Ascending aorta (tissue), 2 donors: ENCODE measurements at regions not wholly inside any gene's neighbourhood (a gene's known extent, or its start where the extent isn't known, plus 50 kb on each side); places are given as distances from the start of the nearest gene placed in this dataset.

Source experiments
- DNase-seq, 2 donors: peaks; one replicate each; pipeline ENCODE4 v3.0.0-alpha.2; 2019; ENCODE audit warnings: low spot score in 2 of 2
- H3K27ac ChIP-seq, 2 donors: fragments of 200-600 bp; sonication (generic); one replicate each; pipeline ENCODE4 v1.5.1; 2016 to 2017; ENCODE audit warnings: mild to moderate bottlenecking in 1 of 2
- H3K27me3 ChIP-seq: fragments of 200-600 bp; sonication (generic); one replicate; pipeline ENCODE4 v1.5.1; 2017
- H3K36me3 ChIP-seq, 2 donors: fragments of 200-600 bp; sonication (generic); one replicate each; pipeline ENCODE4 v1.5.1; 2016
- H3K4me1 ChIP-seq, 2 donors: fragments of 200-600 bp; sonication (generic); one replicate each; pipeline ENCODE4 v1.5.1; 2016 to 2017; ENCODE audit warnings: mild to moderate bottlenecking in 1 of 2
- H3K4me3 ChIP-seq, 2 donors: fragments of 200-600 bp; sonication (generic); one replicate each; pipeline ENCODE4 v1.5.1; 2016 to 2017; ENCODE audit warnings: mild to moderate bottlenecking in 1 of 2
- H3K9me3 ChIP-seq, 2 donors: fragments of 200-600 bp; sonication (generic); one replicate each; pipeline ENCODE4 v1.5.1; 2016
- CTCF ChIP-seq, 3 experiments: fragments of 200-600 bp in 2 of 3; fragments of 450-650 bp in 1 of 3; sonication (generic) in 2 of 3; IDR thresholded peaks; one replicate each; pipeline ENCODE4 v1.5.1; 2016 to 2019; ENCODE audit warnings: antibody characterized with exemption in 3 of 3, mild to moderate bottlenecking in 1 of 3, moderate library complexity in 1 of 3
- intact Hi-C: fragments of 100-400 bp; cut with DNase I; formaldehyde crosslinking; loops from one replicate; pipeline ENCODE4 v1.15.1; 2023

GRCh38 chr4:180455226-180455625, 1788.0 kb upstream of the TENM3 start:
- no peak for DNase-seq
- no peaks in the 10 kb centered on the region for H3K4me1 ChIP-seq
- no peaks in the 10 kb centered on the region for H3K36me3 ChIP-seq
- intact Hi-C loops = no loop called here
- H3K9me3 ChIP-seq = no peaks in the 10 kb centered on the region
- H3K4me3 ChIP-seq = no peak overlapping the region
- no peaks in the 10 kb centered on the region for H3K27me3 ChIP-seq
- TF ChIP-seq CTCF (IDR thresholded peaks at IDR 0.05) = no peak
- H3K27ac ChIP-seq = no peak overlapping the region

- no peak for TF ChIP-seq CTCF (IDR thresholded peaks at IDR 0.05)
- Histone ChIP-seq H3K36me3 (no peaks in the 10 kb centered on the region), H3K4me1 (no peaks in the 10 kb centered on the region), H3K4me3 (no peak overlapping the region), H3K9me3 (no peaks in the 10 kb centered on the region), H3K27me3 (no peaks in the 10 kb centered on the region), H3K27ac (no peak overlapping the region)
- no peak for DNase-seq
- intact Hi-C loops = no loop called here
These were observed 1786.3 kb upstream of the TENM3 start for GRCh38 chr4:180456928-180457327.

GRCh38 chr4:180462116-180462515, 1781.1 kb upstream of the TENM3 start:
- no peaks in the 10 kb centered on the region for H3K9me3 ChIP-seq
- DNase-seq = no peak
- no peaks in the 10 kb centered on the region for H3K27me3 ChIP-seq
- H3K27ac ChIP-seq = no peak overlapping the region
- no peak for TF ChIP-seq CTCF (IDR thresholded peaks at IDR 0.05)
- no peak overlapping the region for H3K4me3 ChIP-seq
- no peaks in the 10 kb centered on the region for H3K36me3 ChIP-seq
- intact Hi-C loops = no loop called here
- H3K4me1 ChIP-seq = no peaks in the 10 kb centered on the region

- Histone ChIP-seq H3K27me3 (no peaks in the 10 kb centered on the region), H3K9me3 (no peaks in the 10 kb centered on the region), H3K27ac (no peak overlapping the region), H3K4me1 (no peaks in the 10 kb centered on the region), H3K36me3 (no peaks in the 10 kb centered on the region), H3K4me3 (no peak overlapping the region)
- intact Hi-C loops = no loop called here
- TF ChIP-seq CTCF (IDR thresholded peaks at IDR 0.05) = no peak
- DNase-seq = no peak
These were observed 1777.8 kb upstream of the TENM3 start for GRCh38 chr4:180465364-180465763.

- H3K9me3 ChIP-seq = no peaks in the 10 kb centered on the region
- DNase-seq = no peak
- H3K27ac ChIP-seq = no peak overlapping the region
- no peaks in the 10 kb centered on the region for H3K4me1 ChIP-seq
- no peaks in the 10 kb centered on the region for H3K27me3 ChIP-seq
- intact Hi-C loops = no loop called here
- no peaks in the 10 kb centered on the region for H3K36me3 ChIP-seq
- no peak for TF ChIP-seq CTCF (IDR thresholded peaks at IDR 0.05)
- no peak overlapping the region for H3K4me3 ChIP-seq
These were observed 1760.2 kb upstream of the TENM3 start for GRCh38 chr4:180483036-180483435.

- DNase-seq = no peak
- no peak for TF ChIP-seq CTCF (IDR thresholded peaks at IDR 0.05)
- intact Hi-C loops = no loop called here
These were observed 1757.8 kb upstream of the TENM3 start for GRCh38 chr4:180485407-180485806.

More at GRCh38 chr4:180485407-180485806, 1757.8 kb upstream of the TENM3 start:
- Histone ChIP-seq H3K27me3 (no peaks in the 10 kb centered on the region), H3K4me3 (no peak overlapping the region), H3K4me1 (no peaks in the 10 kb centered on the region), H3K36me3 (no peaks in the 10 kb centered on the region), H3K27ac (no peak overlapping the region), H3K9me3 (no peaks in the 10 kb centered on the region)
